ENCODE measurements at regions not wholly inside any gene's neighbourhood (a gene's known extent, or its start where the extent isn't known, plus 50 kb on each side); places are given as distances from the start of the nearest gene placed in this dataset.

DNA sequence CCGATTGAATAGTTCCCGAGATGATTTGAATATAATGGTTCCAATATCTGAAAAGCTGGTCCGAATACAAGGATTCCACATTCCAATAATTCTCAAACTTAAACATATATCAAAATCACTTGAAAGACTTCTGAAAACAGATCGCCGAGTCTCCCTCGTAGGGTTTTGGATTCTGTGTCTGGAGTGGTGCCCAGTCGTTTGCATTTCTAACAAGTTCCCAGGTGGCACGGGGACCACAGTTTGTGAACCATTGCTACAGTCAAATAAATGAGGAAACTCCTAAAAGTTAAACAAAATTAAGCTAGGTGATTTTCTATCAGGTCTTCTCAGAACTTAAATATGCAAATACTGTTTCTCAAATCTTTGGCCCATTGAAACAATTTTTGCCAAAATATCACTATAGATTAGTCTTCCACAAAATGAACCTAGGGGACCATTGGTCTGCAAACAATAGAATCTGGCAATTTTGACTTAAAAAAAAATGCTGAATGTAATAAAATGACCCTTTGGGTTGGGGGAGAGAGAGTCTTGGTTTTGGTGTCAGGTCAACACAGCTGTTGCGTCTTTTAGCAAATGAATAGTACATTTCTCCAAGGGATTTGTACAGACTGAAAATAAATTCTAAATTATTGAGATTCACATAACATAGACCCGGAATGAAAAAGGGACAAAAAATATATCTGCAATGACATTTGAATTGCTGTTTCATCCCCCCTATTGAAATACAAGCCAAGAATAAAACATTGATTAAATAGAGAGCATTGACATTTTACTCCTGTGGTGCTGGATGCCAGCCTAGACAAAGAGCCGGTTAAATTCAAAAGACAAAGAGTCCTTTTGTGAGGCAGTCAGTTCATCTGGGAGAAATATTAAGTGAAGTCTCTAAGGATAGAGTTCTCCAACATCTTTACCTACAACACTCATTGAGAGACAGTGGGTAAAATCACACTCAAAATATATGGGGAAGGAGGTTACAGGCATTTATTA is 175.7 kb upstream of the ADAMTS9 start:
- Histone ChIP-seq H3K36me3 (ENCODE audit: insufficient read depth, low read length) (no peaks in the 10 kb centered on the region), H3K9ac (ENCODE audit: low read depth, low read length) (no peak overlapping the region), H3K4me1 (ENCODE audit: insufficient read depth, low read length) (peaks cover 12% of the 10 kb centered on the region), H3K9me3 (ENCODE audit: control insufficient read depth, insufficient read depth, low read length) (no peaks in the 10 kb centered on the region)

DNA sequence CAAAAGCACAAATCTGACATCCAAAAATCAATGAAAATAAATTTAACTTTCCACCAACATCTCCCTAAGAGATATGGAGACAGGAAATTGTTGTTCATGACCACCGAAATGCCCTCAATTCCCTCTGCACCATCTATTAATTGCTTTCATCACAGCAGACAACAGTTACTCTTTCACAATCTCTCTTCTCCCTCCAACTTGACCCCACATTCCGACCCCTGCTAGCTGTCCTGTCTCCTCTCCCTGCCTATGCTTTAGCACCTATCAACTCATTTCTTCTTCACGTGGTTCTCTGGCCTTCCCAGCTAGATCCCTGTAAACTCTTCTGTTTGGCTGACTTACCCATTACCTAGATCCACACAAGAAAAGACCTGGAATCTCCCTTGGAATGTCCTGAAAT is 173.9 kb upstream of the ADAMTS9 start:
- no peaks in the 10 kb centered on the region for H3K36me3 ChIP-seq (ENCODE audit: insufficient read depth, low read length)
- H3K4me1 ChIP-seq (ENCODE audit: insufficient read depth, low read length), result peaks cover 12% of the 10 kb centered on the region
- no peaks in the 10 kb centered on the region for H3K9me3 ChIP-seq (ENCODE audit: control insufficient read depth, insufficient read depth, low read length)
- no peak overlapping the region for H3K9ac ChIP-seq (ENCODE audit: low read depth, low read length)

DNA sequence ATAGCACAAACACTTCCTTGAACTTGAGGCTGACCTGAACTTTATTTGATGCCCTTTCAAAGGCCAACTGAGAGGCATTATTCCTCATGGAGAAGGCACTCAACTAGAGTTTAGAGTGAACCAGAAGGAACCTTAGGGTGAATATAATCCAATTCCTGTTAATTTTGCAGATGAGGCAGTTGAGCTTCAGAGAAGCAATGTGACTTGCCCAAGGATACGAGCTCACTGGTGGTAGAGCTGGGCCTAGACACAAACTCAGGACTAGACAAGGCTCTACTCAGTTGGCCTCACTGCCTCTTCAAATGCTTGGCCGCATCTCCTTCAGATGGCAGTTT is 172.7 kb upstream of the ADAMTS9 start:
- H3K9me3 ChIP-seq (ENCODE audit: control insufficient read depth, insufficient read depth, low read length), result no peaks in the 10 kb centered on the region
- H3K4me1 ChIP-seq (ENCODE audit: insufficient read depth, low read length), result 0 out of 2 replicates have a peak, but pooled peaks cover 5% of the 10 kb centered on the region
- no peak overlapping the region for H3K9ac ChIP-seq (ENCODE audit: low read depth, low read length)
- no peaks in the 10 kb centered on the region for H3K36me3 ChIP-seq (ENCODE audit: insufficient read depth, low read length)

DNA sequence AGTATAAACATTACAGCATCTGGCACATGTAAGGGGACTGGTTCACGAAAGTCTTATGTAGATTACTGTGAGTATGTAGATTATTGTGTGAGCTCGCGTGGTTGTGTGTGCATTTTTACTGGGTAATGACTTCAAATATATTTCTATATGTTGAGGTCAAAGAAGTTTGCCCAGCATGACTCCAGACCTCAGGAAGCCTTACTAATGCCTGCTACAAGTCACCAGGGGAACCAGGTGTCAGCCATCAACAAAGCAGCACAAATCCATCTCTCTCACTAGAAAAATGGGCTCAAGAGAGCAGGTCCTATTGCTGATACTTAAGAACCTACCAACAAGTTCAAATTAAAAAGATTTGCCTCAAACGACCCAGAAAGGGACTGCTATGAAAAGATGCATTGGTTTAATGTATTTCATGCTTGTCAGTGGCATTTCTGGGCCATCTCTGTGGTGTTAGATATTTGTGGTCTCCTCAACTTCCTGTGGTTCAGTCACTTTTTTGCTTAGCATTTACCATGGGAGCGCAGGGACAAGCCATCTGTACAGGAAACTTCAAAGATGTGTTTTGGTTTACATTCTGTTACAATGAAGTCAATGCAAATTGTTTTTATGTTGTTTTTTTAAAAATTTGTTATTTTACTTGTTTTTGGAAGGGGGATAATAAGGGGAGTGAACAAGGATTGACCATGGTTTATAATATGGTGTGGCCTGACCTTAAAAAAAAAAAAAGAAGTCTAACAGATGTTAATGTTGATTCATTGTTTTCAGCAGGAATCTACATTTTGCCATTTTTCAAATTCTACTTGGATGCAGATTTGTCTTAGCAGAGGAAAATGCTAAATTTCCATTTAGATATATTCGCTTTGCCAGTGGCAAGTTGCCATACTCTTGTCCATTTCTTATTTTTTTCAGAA is 172.1 kb upstream of the ADAMTS9 start:
- Histone ChIP-seq H3K9me3 (ENCODE audit: control insufficient read depth, insufficient read depth, low read length) (no peaks in the 10 kb centered on the region), H3K9ac (ENCODE audit: low read depth, low read length) (no peak overlapping the region), H3K36me3 (ENCODE audit: insufficient read depth, low read length) (no peaks in the 10 kb centered on the region), H3K4me1 (ENCODE audit: insufficient read depth, low read length) (0 out of 2 replicates have a peak, but pooled peaks cover 5% of the 10 kb centered on the region)

DNA sequence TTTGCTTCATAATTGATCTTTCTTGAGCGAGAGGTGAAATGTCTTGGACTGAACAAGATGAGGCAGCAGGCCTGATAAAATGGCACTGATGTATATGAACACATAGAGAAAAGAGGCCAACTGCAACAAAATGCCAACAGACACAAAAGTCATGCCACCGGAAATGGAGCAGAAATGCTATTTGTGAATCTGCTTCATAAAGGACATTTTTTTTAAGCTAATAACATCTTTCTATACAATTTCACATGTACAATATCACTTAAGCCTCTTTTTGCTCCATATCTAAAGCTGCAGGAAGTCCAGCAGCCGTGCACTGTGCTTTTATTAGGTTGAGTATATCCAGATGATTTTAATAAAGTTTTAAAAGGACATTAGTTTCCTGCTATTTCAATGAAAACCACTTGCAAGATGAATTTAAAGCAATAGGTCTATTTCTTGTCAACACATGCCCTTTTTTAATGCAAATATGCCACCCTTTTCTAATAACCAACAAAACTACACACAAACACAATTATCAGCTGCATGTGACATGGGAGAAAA is 169.2 kb upstream of the ADAMTS9 start:
- Histone ChIP-seq H3K9ac (ENCODE audit: low read depth, low read length) (no peak overlapping the region), H3K9me3 (ENCODE audit: control insufficient read depth, insufficient read depth, low read length) (no peaks in the 10 kb centered on the region), H3K4me1 (ENCODE audit: insufficient read depth, low read length) (0 out of 2 replicates have a peak, but pooled peaks cover 5% of the 10 kb centered on the region), H3K36me3 (ENCODE audit: insufficient read depth, low read length) (no peaks in the 10 kb centered on the region)

DNA sequence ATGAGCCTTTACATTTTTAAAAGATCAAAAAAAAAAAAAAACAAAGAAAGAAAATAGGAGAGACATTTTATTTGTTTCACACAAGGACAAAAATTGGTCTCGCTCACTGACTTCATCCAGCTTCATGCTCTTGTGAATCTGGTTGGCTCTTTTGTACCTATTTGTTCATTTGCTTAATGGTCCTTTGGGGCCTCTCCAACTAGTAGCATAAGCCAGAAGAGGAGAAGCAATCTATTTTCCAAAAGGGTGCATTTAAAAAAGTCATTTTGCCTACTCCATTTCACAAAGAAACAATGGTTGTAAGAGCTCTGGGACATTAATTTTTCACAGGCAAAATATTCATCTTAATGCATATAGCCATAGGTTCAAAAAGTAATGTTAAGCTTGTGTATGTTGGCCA is 168.3 kb upstream of the ADAMTS9 start:
- H3K4me1 ChIP-seq (ENCODE audit: insufficient read depth, low read length), result 0 out of 2 replicates have a peak, but pooled peaks cover 5% of the 10 kb centered on the region
- H3K9me3 ChIP-seq (ENCODE audit: control insufficient read depth, insufficient read depth, low read length), result no peaks in the 10 kb centered on the region
- H3K36me3 ChIP-seq (ENCODE audit: insufficient read depth, low read length), result no peaks in the 10 kb centered on the region
- no peak overlapping the region for H3K9ac ChIP-seq (ENCODE audit: low read depth, low read length)

DNA sequence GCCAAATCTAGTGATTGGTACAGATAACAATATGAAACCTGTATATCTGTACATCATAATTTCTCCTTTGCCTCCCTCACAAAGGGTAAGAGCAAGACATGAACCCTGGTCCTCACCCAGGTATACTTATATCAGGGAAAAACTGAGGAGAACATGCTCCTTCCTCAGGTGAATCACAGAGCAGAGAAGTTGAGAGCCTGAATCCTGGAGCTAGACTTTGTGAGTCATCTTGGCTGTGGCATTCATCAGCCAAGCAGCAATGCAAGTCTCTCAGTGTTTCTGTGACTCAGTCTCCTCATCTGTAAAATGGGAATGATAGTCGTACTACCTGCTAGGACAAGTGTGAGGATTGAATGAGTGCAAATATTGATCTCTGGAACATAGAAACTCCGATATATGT is 165.7 kb upstream of the ADAMTS9 start:
- Histone ChIP-seq H3K4me1 (ENCODE audit: insufficient read depth, low read length) (no peaks in the 10 kb centered on the region), H3K36me3 (ENCODE audit: insufficient read depth, low read length) (no peaks in the 10 kb centered on the region), H3K9ac (ENCODE audit: low read depth, low read length) (no peak overlapping the region), H3K9me3 (ENCODE audit: control insufficient read depth, insufficient read depth, low read length) (no peaks in the 10 kb centered on the region)

DNA sequence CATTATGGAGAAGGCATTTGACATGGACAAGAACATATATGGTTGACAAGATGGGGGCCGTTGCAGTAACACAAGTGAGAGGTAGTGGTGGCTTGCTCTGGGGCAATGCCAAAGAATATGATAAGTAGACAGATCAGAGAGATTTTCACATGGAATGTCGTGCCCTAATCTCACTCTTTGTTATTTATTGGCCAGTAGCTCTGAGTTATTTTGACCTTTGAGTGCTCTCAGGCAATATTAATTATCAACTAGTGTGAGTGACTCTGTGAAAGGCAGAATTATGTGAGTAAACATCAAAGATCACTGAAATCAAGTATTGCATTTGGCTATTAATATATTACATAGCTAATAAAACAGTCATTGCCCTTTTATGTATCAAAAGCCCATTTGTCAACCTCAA is 164.9 kb upstream of the ADAMTS9 start:
- H3K9ac ChIP-seq (ENCODE audit: low read depth, low read length), result no peak overlapping the region
- H3K4me1 ChIP-seq (ENCODE audit: insufficient read depth, low read length), result no peaks in the 10 kb centered on the region

DNA sequence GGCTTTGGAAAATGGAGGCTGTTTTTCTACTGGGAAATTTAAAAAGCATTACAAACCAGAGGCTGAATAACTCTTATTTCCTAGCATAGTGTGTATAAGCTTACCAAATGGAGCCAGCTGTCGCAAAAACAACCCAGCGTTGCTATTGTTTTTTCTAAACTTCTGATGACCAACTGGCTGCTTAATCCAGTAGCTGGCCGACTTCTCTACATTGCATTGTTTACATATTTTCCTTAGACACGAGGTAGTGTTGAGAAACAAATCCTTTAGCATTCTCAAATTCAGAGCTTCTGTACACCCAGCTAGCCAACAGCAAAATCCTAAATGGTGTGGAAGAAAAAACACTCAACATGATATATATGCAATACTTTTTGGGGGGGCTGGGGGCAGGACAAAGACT is 161.0 kb upstream of the ADAMTS9 start:
- Histone ChIP-seq H3K4me1 (ENCODE audit: insufficient read depth, low read length) (no peaks in the 10 kb centered on the region), H3K9ac (ENCODE audit: low read depth, low read length) (no peak overlapping the region), H3K36me3 (ENCODE audit: insufficient read depth, low read length) (no peaks in the 10 kb centered on the region), H3K9me3 (ENCODE audit: control insufficient read depth, insufficient read depth, low read length) (no peaks in the 10 kb centered on the region)

More for the DNA sequence above, 164.9 kb upstream of the ADAMTS9 start:
- Histone ChIP-seq H3K36me3 (ENCODE audit: insufficient read depth, low read length) (no peaks in the 10 kb centered on the region), H3K9me3 (ENCODE audit: control insufficient read depth, insufficient read depth, low read length) (no peaks in the 10 kb centered on the region)

DNA sequence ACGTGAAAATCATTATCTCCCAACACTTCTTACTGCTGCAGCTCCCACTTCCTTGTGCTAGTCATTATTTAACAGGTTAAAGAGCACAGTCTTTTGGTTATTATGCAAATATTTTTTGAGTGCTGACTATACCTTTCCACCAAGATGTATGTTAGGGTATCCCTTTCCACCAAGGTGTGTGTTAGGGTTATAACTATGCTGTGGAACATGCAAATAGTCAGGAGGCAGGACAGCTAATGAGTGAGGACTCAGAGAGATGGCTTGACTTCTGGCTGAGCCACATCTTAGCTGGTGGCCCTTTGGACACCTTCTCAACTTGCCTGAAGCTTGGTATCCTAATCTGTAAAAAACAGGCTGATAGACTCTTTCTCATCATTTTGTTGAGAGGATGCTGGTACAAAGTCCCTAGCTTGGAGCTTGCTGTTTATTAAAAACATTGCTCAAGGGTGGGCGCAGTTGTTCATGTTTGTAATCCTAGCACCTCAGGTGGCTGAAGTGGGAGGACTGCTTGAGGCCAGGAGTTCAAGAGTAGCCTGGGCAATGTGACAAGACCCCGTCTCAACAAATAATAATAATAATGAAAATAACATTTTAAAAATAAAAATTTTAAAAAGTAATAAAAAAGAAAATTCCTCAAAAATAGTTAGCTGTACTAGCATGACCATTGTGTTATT is 160.5 kb upstream of the ADAMTS9 start:
- Histone ChIP-seq H3K9me3 (ENCODE audit: control insufficient read depth, insufficient read depth, low read length) (no peaks in the 10 kb centered on the region), H3K4me1 (ENCODE audit: insufficient read depth, low read length) (no peaks in the 10 kb centered on the region), H3K36me3 (ENCODE audit: insufficient read depth, low read length) (no peaks in the 10 kb centered on the region), H3K9ac (ENCODE audit: low read depth, low read length) (no peak overlapping the region)

DNA sequence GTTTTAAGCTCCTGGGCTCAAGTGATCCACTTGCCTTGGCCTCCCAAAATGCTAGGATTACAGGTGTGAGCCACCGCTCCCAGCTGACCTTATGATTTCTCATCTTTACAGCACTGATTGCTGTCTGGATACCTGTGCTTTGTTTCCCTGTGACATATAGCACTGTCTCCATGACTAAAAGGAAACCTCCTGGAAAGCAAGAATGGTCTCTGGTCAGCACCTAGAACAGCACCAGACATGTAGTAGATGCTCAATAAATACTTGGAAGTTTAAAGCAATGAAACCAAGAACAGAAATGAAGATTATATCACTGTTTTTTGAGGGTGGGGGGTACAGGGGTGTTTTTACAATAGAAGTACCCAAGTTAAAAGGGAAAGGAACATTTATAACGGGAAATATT is 156.8 kb upstream of the ADAMTS9 start:
- Histone ChIP-seq H3K4me1 (ENCODE audit: insufficient read depth, low read length) (no peaks in the 10 kb centered on the region), H3K9ac (ENCODE audit: low read depth, low read length) (no peak overlapping the region), H3K36me3 (ENCODE audit: insufficient read depth, low read length) (no peaks in the 10 kb centered on the region), H3K9me3 (ENCODE audit: control insufficient read depth, insufficient read depth, low read length) (no peaks in the 10 kb centered on the region)

DNA sequence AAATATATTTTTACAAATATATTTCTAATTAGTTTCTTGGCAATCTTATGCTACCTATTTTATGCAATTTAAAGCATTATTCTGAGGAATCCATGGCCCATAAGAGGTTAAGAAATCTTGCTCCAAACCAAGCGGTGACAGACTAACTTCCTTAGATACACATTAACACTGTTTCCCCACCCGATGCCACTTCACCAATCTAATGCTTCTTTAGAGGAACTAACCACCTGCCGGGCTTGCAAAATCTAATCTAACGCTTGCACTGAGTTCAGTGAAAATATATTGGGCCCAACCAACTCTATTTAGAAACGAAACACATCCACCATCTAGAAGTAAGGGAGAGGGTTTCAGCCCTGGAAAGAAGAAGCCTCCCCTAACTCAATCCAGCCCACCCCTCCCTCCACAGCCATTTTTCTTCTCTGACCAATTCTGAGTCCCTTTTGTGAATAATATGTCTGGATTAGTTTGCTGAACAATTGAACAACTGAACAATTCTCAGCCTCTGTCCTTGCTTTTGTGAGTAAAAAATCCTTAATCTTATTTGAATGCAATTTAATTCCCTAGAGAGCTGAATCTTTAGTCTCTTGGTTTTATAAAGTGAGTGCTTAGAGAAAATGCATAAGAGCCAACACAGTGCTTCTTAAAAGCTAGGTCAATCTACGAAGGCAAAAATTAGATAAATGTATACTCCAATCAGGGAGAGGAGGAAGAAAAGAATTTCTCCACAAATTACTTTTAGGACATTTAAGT is 150.4 kb upstream of the ADAMTS9 start:
- Histone ChIP-seq H3K9me3 (ENCODE audit: control insufficient read depth, insufficient read depth, low read length) (no peaks in the 10 kb centered on the region), H3K9ac (ENCODE audit: low read depth, low read length) (no peak overlapping the region), H3K4me1 (ENCODE audit: insufficient read depth, low read length) (peaks cover 12% of the 10 kb centered on the region; the same call in 1 of the 2 replicates), H3K36me3 (ENCODE audit: insufficient read depth, low read length) (no peaks in the 10 kb centered on the region)

DNA sequence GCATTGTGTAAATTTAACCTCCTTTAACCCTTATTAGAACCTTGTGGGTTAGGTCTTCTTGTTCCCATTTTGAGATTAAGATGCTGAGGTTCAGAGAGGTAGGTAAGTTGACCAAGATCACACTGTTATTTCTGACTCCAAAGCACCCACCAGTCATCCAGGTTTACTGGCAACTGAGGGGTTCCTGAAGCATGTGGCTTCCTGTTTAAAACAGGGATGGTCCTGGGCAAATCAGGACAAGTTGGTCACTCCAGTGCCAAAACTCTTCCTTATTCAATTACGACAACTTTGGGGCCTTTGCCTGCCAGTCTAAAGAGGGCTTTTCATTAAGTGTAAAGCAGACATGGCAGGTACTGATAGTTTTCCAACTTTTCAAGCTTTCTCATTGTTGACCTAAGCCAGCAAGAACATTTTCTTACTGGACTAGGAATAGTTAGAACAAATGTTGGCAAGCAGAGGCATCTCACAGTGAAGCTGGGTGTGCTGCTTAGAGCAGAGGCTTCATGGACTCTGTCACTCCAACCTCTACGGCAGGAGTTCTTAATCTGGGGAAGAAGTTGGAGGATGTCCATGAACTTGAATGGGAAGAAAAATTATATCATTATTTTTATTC is 149.4 kb upstream of the ADAMTS9 start:
- no peaks in the 10 kb centered on the region for H3K9me3 ChIP-seq (ENCODE audit: control insufficient read depth, insufficient read depth, low read length)
- H3K36me3 ChIP-seq (ENCODE audit: insufficient read depth, low read length), result no peaks in the 10 kb centered on the region
- H3K9ac ChIP-seq (ENCODE audit: low read depth, low read length), result no peak overlapping the region
- H3K4me1 ChIP-seq (ENCODE audit: insufficient read depth, low read length), result peaks cover 12% of the 10 kb centered on the region; the same call in 1 of the 2 replicates
